H1 (cell line): ENCODE measurements at regions not wholly inside any gene's neighbourhood (a gene's known extent, or its start where the extent isn't known, plus 50 kb on each side); places are given as distances from the start of the nearest gene placed in this dataset.
"Not testable (repeated sequence)": the region's sequence is repeated elsewhere in the genome, so short reads cannot be mapped to it uniquely, and the experiment has no call there.

ENCODE experiments used
- CREB1 ChIP-seq: IDR thresholded peaks from 2 replicates; pipeline ENCODE4 v1.6.1; 2012; ENCODE audit warnings: inconsistent platforms
- EZH2 ChIP-seq: fragments of 200-600 bp; sonication (generic); IDR thresholded peaks from 2 replicates; pipeline ENCODE4 v1.7.1; 2012; ENCODE audit warnings: low read depth, mild to moderate bottlenecking, moderate library complexity, low read length, inconsistent platforms; ENCODE audit not compliant: severe bottlenecking
- POLR2A ChIP-seq, 2 experiments: IDR thresholded peaks; 1 replicate in 1 of 2; 2 replicates in 1 of 2; pipeline ENCODE4 v1.6.1; 2011; ENCODE audit warnings: low read depth in 2 of 2, low read length in 2 of 2, mild to moderate bottlenecking in 2 of 2; ENCODE audit errors: control extremely low read depth in 1 of 2
- POLR2AphosphoS5 ChIP-seq: IDR thresholded peaks from 2 replicates; pipeline ENCODE4 v1.6.1; 2011; ENCODE audit warnings: low read depth, low read length
- SAP30 ChIP-seq: fragments of 300-600 bp; sonication (generic); IDR thresholded peaks from 2 replicates; pipeline ENCODE4 v1.7.1; 2012; ENCODE audit warnings: low read length, moderate library complexity, mild to moderate bottlenecking, inconsistent platforms; ENCODE audit not compliant: insufficient read depth, insufficient replicate concordance
- SP1 ChIP-seq: IDR thresholded peaks from 2 replicates; pipeline ENCODE4 v1.6.1; 2011; ENCODE audit warnings: low read depth, low read length
- TAF7 ChIP-seq: optimal IDR thresholded peaks from 2 replicates; pipeline ENCODE3; 2011; ENCODE audit warnings: low read depth, mild to moderate bottlenecking, inconsistent platforms, low read length, moderate library complexity, borderline replicate concordance
- TEAD4 ChIP-seq: IDR thresholded peaks from 2 replicates; pipeline ENCODE4 v1.6.1; 2012; ENCODE audit warnings: low read depth, low read length, inconsistent platforms, mixed read lengths
- TF ChIP-seq, protein P1 (sequence below), 3 experiments: IDR thresholded peaks; 1 replicate in 2 of 3; 2 replicates in 1 of 3; pipeline versions ENCODE4 v1.5.1 to v1.6.1; 2011; ENCODE audit warnings: low read length in 3 of 3, mild to moderate bottlenecking in 3 of 3, inconsistent platforms in 2 of 3, low read depth in 1 of 3, moderate library complexity in 1 of 3; ENCODE audit not compliant: insufficient read depth in 1 of 3; ENCODE audit errors: control extremely low read depth in 1 of 3

DNA sequence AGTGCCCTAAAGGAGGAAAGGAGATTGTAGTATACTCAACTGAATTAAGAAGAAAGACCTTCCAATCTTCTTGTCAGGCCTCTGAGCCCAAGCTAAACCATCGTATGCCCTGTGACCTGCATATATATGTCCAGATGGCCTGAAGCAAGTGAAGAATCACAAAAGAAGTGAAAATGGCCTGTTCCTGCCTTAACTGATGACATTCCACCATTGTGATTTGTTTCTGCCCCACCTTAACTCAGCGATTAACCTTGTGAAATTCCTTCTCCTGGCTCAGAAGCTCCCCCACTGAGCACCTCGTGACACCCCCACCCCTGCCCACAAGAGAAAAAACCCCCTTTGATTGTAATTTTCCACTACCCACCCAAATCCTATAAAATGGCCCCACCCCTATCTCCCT lies 739.2 kb downstream of the GALC start:
- TF ChIP-seq SAP30; POLR2A (IDR thresholded peaks at IDR 0.05; ENCODE audit: control extremely low read depth in 1 of 2, low read depth in 2 of 2, low read length in 2 of 2); TAF7; TEAD4; SP1; CREB1; POLR2AphosphoS5; EZH2: not testable (repeated sequence)
- TF ChIP-seq, protein P1, sequence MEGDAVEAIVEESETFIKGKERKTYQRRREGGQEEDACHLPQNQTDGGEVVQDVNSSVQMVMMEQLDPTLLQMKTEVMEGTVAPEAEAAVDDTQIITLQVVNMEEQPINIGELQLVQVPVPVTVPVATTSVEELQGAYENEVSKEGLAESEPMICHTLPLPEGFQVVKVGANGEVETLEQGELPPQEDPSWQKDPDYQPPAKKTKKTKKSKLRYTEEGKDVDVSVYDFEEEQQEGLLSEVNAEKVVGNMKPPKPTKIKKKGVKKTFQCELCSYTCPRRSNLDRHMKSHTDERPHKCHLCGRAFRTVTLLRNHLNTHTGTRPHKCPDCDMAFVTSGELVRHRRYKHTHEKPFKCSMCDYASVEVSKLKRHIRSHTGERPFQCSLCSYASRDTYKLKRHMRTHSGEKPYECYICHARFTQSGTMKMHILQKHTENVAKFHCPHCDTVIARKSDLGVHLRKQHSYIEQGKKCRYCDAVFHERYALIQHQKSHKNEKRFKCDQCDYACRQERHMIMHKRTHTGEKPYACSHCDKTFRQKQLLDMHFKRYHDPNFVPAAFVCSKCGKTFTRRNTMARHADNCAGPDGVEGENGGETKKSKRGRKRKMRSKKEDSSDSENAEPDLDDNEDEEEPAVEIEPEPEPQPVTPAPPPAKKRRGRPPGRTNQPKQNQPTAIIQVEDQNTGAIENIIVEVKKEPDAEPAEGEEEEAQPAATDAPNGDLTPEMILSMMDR (IDR thresholded peaks at IDR 0.05; ENCODE audit: control extremely low read depth in 1 of 3, insufficient read depth in 1 of 3, low read depth in 1 of 3, low read length in 3 of 3) = not testable (repeated sequence)
